Loucy (cell line): ENCODE measurements at regions not wholly inside any gene's neighbourhood (a gene's known extent, or its start where the extent isn't known, plus 50 kb on each side); places are given as distances from the start of the nearest gene placed in this dataset.

ENCODE experiments used
- H2AFZ ChIP-seq: fragments of 200-600 bp; sonication (generic); 2 replicates; pipeline ENCODE4 v1.6.0; 2016; ENCODE audit warnings: antibody characterized with exemption, mild to moderate bottlenecking, low read length, moderate library complexity
- H3F3A ChIP-seq: fragments of 200-600 bp; 2 replicates; pipeline ENCODE4 v1.6.0; 2016; ENCODE audit warnings: antibody characterized with exemption, low read depth, mild to moderate bottlenecking
- H3K27me3 ChIP-seq: fragments of 200-600 bp; sonication (generic); 2 replicates; pipeline ENCODE4 v1.6.1; 2014; ENCODE audit warnings: low read length, mild to moderate bottlenecking; ENCODE audit not compliant: insufficient read depth, poor library complexity, severe bottlenecking
- H3K36me3 ChIP-seq: fragments of 200-600 bp; sonication (generic); 2 replicates; pipeline ENCODE4 v1.6.1; 2016; ENCODE audit warnings: low read length; ENCODE audit not compliant: insufficient read depth
- H3K4me1 ChIP-seq: fragments of 200-600 bp; sonication (generic); 2 replicates; pipeline ENCODE4 v1.5.1; 2014; ENCODE audit warnings: low read length, mild to moderate bottlenecking; ENCODE audit not compliant: insufficient read depth, poor library complexity, severe bottlenecking
- H3K4me2 ChIP-seq: fragments of 200-600 bp; sonication (generic); 2 replicates; pipeline ENCODE4 v1.6.0; 2014; ENCODE audit warnings: antibody characterized with exemption, low read length, low read depth, mild to moderate bottlenecking; ENCODE audit not compliant: poor library complexity, severe bottlenecking
- H3K4me3 ChIP-seq: fragments of 200-600 bp; sonication (generic); 2 replicates; pipeline ENCODE4 v1.5.1; 2014; ENCODE audit warnings: low read length, mild to moderate bottlenecking, mixed read lengths; ENCODE audit not compliant: poor library complexity, severe bottlenecking
- H3K79me2 ChIP-seq: fragments of 200-600 bp; sonication (generic); 2 replicates; pipeline ENCODE4 v1.6.1; 2014; ENCODE audit warnings: low read length; ENCODE audit not compliant: insufficient read depth
- H3K9ac ChIP-seq: fragments of 200-600 bp; sonication (generic); 2 replicates; pipeline ENCODE4 v1.6.0; 2014; ENCODE audit warnings: mild to moderate bottlenecking, low read depth, low read length, moderate library complexity; ENCODE audit not compliant: poor library complexity, severe bottlenecking
- H3K9me2 ChIP-seq: fragments of 200-600 bp; sonication (generic); replicated peaks from 2 replicates; pipeline ENCODE4 v1.6.1; 2016; ENCODE audit warnings: low read depth, low read length, mixed read lengths
- H3K9me3 ChIP-seq: fragments of 200-600 bp; sonication (generic); 2 replicates; pipeline ENCODE4 v1.6.1; 2014; ENCODE audit warnings: mild to moderate bottlenecking, antibody characterized with exemption, low read length, low read depth; ENCODE audit not compliant: insufficient read depth
- H4K20me1 ChIP-seq: fragments of 200-600 bp; sonication (generic); 2 replicates; pipeline ENCODE4 v1.6.0; 2014; ENCODE audit warnings: antibody characterized with exemption, low read length, mild to moderate bottlenecking; ENCODE audit not compliant: insufficient read depth, poor library complexity, severe bottlenecking
- EZH2phosphoT487 ChIP-seq: fragments of 200-600 bp; IDR thresholded peaks from 2 replicates; pipeline ENCODE4 v1.6.1; 2018; ENCODE audit warnings: antibody characterized with exemption, mild to moderate bottlenecking, moderate library complexity, borderline replicate concordance
- TF ChIP-seq, protein P1 (sequence below): fragments of 200-600 bp; sonication (generic); conservative IDR thresholded peaks from 2 replicates; pipeline ENCODE4 v1.5.1; 2014; ENCODE audit warnings: mild to moderate bottlenecking, antibody characterized with exemption, low read length

DNA sequence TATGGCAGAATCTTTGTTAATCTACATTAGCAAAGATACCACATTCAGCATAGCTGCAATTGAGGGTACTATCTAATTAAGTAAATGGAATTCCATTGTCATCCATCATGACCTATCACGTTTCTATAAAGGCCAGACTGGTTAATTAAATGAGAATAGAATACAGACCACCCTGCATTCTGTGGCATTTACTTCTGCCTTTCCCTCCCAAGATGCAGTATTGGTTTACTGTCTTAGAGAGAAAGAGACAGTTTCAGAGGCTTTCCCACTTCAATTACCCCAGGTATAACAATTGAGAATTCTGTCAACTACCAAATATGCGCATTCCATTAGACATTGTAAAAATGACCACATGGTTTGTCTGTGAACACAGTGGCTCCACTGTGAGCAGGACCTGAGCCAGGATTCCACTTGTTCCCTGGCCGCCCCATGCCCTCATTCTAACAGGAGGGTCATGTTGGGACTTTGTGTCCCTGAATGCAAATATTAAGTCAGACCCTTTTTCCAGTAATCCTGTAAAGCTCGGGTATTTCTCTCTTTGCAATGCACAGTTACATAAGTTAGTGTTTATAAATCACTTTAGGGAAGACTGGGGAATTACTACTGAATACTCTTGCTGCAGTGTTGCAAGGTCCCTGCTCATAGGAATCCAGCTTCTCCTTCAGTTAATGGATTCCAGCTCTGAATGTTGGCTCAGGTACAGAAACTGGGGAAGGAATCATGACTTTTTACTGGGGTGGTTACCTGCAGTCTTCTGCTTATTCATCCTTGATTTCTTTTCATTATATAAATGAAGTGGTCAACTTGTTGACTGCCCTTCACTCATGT, 261.0 kb downstream of the PDGFC start:
- H3K4me1 ChIP-seq, result no peaks in the 10 kb centered on the region
- H3K4me2 ChIP-seq, result no peak overlapping the region
- no peak overlapping the region for H3K4me3 ChIP-seq
- H3F3A ChIP-seq, result no peaks in the 10 kb centered on the region
- H3K9ac ChIP-seq, result no peak overlapping the region
- H3K36me3 ChIP-seq, result no peaks in the 10 kb centered on the region
- H4K20me1 ChIP-seq, result no peaks in the 10 kb centered on the region
- H3K79me2 ChIP-seq, result no peaks in the 10 kb centered on the region
- no peak for TF ChIP-seq EZH2phosphoT487
- TF ChIP-seq, protein P1, sequence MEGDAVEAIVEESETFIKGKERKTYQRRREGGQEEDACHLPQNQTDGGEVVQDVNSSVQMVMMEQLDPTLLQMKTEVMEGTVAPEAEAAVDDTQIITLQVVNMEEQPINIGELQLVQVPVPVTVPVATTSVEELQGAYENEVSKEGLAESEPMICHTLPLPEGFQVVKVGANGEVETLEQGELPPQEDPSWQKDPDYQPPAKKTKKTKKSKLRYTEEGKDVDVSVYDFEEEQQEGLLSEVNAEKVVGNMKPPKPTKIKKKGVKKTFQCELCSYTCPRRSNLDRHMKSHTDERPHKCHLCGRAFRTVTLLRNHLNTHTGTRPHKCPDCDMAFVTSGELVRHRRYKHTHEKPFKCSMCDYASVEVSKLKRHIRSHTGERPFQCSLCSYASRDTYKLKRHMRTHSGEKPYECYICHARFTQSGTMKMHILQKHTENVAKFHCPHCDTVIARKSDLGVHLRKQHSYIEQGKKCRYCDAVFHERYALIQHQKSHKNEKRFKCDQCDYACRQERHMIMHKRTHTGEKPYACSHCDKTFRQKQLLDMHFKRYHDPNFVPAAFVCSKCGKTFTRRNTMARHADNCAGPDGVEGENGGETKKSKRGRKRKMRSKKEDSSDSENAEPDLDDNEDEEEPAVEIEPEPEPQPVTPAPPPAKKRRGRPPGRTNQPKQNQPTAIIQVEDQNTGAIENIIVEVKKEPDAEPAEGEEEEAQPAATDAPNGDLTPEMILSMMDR, result no peak
- no peaks in the 10 kb centered on the region for H3K9me3 ChIP-seq
- H3K27me3 ChIP-seq, result no peaks in the 10 kb centered on the region
- H3K9me2 ChIP-seq, result no peaks in the 10 kb centered on the region
- no peak overlapping the region for H2AFZ ChIP-seq

DNA sequence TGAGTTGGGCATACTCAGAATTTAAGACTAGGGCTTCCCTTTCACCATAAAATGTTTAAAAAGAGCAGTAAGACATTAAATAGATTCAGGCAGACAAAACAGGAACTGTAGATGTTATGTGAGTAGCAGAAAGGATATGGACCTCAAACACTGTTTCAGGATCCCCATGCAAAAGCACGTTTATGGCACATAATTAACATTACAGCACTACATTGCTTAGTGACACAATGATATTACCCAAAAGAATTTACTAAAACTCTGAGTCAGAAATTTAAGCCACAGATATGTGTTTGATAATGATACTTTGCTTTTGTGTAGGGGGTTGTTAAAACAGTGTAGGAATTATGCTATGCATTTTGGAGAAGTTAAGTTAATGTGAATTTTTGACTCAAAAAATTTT, 266.3 kb downstream of the PDGFC start:
- no peaks in the 10 kb centered on the region for H3F3A ChIP-seq
- no peaks in the 10 kb centered on the region for H3K36me3 ChIP-seq
- no peak for TF ChIP-seq EZH2phosphoT487
- TF ChIP-seq, protein P1, result no peak
- H3K79me2 ChIP-seq, result no peaks in the 10 kb centered on the region
- H3K27me3 ChIP-seq, result no peaks in the 10 kb centered on the region
- no peaks in the 10 kb centered on the region for H3K9me3 ChIP-seq
- no peaks in the 10 kb centered on the region for H4K20me1 ChIP-seq
- H3K4me2 ChIP-seq, result no peak overlapping the region
- H3K9ac ChIP-seq, result no peak overlapping the region
- H2AFZ ChIP-seq, result no peak overlapping the region
- H3K4me1 ChIP-seq, result no peaks in the 10 kb centered on the region
- H3K4me3 ChIP-seq, result no peak overlapping the region
- H3K9me2 ChIP-seq, result no peaks in the 10 kb centered on the region

DNA sequence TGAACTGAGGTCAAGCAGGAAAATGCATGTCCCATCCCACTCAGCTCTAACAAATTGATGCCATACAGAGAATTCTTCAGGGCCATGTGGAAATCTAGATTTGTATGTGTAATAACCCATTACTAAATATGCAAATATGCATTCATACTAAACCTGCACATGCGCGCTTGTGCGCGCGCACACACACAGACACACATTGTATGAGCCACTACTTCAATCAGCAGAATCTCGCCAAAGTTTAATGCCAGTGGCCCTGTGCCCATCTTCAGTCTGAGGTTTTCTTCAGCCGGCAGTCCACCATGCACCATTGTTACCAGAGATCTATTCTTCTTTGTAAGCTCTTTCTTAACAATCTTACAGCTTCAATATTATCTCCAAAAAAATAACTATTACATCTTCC, 276.4 kb downstream of the PDGFC start:
- no peaks in the 10 kb centered on the region for H3K36me3 ChIP-seq
- H3K4me3 ChIP-seq, result no peak overlapping the region
- H3K9ac ChIP-seq, result no peak overlapping the region
- H4K20me1 ChIP-seq, result no peaks in the 10 kb centered on the region
- H3K9me2 ChIP-seq, result no peaks in the 10 kb centered on the region
- no peaks in the 10 kb centered on the region for H3K4me1 ChIP-seq
- no peak overlapping the region for H3K4me2 ChIP-seq
- H2AFZ ChIP-seq, result no peak overlapping the region
- H3K27me3 ChIP-seq, result no peaks in the 10 kb centered on the region
- no peaks in the 10 kb centered on the region for H3K79me2 ChIP-seq
- no peaks in the 10 kb centered on the region for H3F3A ChIP-seq
- TF ChIP-seq, protein P1, result no peak
- TF ChIP-seq EZH2phosphoT487, result no peak
- no peaks in the 10 kb centered on the region for H3K9me3 ChIP-seq
